Astrocyte of the spinal cord (primary cell): ENCODE measurements at regions not wholly inside any gene's neighbourhood (a gene's known extent, or its start where the extent isn't known, plus 50 kb on each side); places are given as distances from the start of the nearest gene placed in this dataset.

ENCODE experiments used
- DNase-seq: peaks from one replicate; pipeline ENCODE4 v3.0.0; 2011; ENCODE audit warnings: low read depth, low spot score
- H3K4me3 ChIP-seq: 2 replicates; pipeline ENCODE4 v1.5.1; 2011; ENCODE audit warnings: low read depth, mild to moderate bottlenecking, low read length, moderate library complexity
- in situ Hi-C: cut with HindIII; loops from 2 replicates; pipeline ENCODE4 v1.10.0; 2017; ENCODE audit warnings: low sequenced_read_pairs
- TF ChIP-seq, protein P1 (sequence below): IDR thresholded peaks from 2 replicates; pipeline ENCODE4 v1.5.1; 2012; ENCODE audit warnings: low read depth, mild to moderate bottlenecking, low read length, inconsistent platforms

DNA sequence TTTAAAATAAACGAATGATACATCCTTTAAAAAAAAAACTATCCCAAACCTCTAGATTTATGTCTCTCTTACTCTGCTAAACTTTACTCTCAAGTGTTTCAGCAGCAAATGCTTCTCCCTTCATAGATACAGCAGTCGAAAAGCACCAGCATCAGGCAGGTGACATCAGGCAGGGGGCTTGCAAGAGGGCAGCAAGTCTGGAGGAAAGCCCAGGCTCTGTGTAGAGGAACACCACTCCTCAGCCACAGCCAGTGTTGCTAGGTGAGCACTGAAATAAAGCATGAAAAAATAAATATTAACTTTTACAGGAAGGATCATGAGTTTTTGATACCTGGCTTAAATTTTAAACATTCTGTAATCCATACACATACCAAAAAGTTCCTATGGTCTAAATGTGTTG is 419.4 kb downstream of the GALC start:
- TF ChIP-seq, protein P1, sequence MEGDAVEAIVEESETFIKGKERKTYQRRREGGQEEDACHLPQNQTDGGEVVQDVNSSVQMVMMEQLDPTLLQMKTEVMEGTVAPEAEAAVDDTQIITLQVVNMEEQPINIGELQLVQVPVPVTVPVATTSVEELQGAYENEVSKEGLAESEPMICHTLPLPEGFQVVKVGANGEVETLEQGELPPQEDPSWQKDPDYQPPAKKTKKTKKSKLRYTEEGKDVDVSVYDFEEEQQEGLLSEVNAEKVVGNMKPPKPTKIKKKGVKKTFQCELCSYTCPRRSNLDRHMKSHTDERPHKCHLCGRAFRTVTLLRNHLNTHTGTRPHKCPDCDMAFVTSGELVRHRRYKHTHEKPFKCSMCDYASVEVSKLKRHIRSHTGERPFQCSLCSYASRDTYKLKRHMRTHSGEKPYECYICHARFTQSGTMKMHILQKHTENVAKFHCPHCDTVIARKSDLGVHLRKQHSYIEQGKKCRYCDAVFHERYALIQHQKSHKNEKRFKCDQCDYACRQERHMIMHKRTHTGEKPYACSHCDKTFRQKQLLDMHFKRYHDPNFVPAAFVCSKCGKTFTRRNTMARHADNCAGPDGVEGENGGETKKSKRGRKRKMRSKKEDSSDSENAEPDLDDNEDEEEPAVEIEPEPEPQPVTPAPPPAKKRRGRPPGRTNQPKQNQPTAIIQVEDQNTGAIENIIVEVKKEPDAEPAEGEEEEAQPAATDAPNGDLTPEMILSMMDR: no peak
- in situ Hi-C loops: no loop called here
- no peak for DNase-seq
- no peak overlapping the region for H3K4me3 ChIP-seq

- in situ Hi-C loops: no loop called here
- no peak overlapping the region for H3K4me3 ChIP-seq
- no peak for DNase-seq
- TF ChIP-seq, protein P1: no peak
These were observed 425.2 kb downstream of the GALC start for GRCh38 chr14:87567618-87568295.

GRCh38 chr14:87566991-87567390 is 426.0 kb downstream of the GALC start:
- TF ChIP-seq, protein P1: no peak
- no peak overlapping the region for H3K4me3 ChIP-seq
- in situ Hi-C loops: no loop called here
- peak; percentile 0 for DNase-seq

DNA sequence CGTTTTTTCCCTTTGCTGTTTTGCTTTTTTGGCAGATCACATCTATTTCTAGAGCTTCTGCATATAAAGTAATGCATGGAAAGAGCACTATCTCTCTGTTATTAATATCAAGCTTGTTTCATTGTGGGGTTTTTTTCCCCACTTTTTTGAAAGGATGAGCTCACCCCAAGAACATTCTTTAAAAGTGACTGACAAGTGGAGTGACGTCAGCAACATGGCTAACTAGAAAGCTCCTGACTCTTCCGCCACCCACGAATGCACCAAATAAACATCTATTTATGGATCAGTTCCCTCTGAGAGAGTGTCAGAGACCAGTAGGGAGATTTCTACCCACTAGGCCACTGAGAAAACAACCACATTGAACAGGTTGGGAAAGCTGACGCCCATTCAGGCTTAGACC is 445.4 kb downstream of the GALC start:
- H3K4me3 ChIP-seq: no peak overlapping the region
- in situ Hi-C loops: no loop called here
- TF ChIP-seq, protein P1: no peak
- DNase-seq: no peak

DNA sequence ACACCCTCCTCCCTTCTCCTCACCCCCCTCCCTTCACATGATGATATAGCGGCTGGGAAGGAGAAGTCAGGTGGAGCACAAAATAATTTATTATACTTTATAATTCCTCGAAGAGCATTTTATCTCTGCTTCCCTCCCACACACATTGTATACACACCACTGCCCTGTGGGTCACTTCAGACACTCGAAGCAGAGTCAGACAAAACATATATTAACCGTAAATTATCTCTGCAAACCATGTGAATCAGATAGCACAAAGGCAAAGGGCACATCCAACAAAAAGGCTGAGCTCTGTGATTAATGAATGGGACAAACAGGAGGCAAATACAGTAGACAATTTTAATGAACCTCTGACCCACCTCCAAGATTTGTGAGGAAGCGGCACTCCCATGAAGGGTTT is 450.7 kb downstream of the GALC start:
- in situ Hi-C loops: no loop called here
- TF ChIP-seq, protein P1: no peak
- DNase-seq: no peak
- H3K4me3 ChIP-seq: no peak overlapping the region

- in situ Hi-C loops: no loop called here
- TF ChIP-seq, protein P1: no peak
- H3K4me3 ChIP-seq: no peak overlapping the region
- DNase-seq: no peak
These were observed 452.6 kb downstream of the GALC start for GRCh38 chr14:87540339-87540738.
